GM12864 (cell line): ENCODE measurements at regions not wholly inside any gene's neighbourhood (a gene's known extent, or its start where the extent isn't known, plus 50 kb on each side); places are given as distances from the start of the nearest gene placed in this dataset.

Source experiments
- DNase-seq: peaks from one replicate; pipeline ENCODE4 v3.0.0-alpha.2; 2011; ENCODE audit warnings: low read depth
- H3K4me3 ChIP-seq: 2 replicates; pipeline ENCODE4 v1.5.1; 2011; ENCODE audit warnings: mild to moderate bottlenecking, low read depth, low read length, control low read depth
- TF ChIP-seq, protein P1 (sequence below): IDR thresholded peaks from 2 replicates; pipeline ENCODE4 v1.5.1; 2011; ENCODE audit warnings: low read depth, mild to moderate bottlenecking, moderate library complexity, low read length, control low read depth, inconsistent platforms; ENCODE audit errors: missing control alignments

DNA sequence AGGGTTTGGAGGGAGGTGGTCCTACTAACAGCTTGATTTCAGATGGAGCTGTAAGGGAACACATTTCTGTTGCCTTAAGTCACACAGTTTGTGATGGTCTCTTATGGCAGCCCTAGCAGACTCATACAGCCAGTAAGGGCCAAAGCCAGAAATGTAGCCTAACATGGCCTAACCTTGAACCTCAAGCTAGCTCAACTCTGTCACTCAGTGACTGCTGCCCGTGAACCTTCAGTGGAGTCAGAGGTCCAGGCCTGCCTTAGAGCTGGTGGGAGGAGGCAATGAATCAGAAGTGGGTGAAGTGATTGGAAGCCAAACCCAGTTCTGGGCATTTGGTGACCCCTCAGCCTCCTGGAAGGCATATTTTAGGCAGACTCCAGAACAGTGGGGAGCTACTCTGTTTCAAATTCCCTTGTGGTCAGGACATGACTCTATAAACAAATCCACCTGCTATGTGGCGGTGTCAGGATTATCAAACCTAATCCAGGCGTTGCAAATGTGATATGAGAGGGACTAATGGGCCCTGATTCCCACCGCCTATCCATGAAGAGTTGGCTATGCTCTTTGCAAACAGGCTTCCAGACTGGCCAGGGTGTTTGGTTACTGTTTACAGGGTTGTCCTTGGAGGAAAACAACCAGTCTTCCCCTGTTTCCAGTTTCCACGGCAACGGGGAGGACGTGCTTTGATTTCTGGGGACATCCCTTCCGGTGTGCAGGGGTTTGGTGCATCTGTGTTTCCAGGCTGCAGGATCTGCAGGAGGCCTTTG is 105.9 kb upstream of the AGBL1 start:
- TF ChIP-seq, protein P1, sequence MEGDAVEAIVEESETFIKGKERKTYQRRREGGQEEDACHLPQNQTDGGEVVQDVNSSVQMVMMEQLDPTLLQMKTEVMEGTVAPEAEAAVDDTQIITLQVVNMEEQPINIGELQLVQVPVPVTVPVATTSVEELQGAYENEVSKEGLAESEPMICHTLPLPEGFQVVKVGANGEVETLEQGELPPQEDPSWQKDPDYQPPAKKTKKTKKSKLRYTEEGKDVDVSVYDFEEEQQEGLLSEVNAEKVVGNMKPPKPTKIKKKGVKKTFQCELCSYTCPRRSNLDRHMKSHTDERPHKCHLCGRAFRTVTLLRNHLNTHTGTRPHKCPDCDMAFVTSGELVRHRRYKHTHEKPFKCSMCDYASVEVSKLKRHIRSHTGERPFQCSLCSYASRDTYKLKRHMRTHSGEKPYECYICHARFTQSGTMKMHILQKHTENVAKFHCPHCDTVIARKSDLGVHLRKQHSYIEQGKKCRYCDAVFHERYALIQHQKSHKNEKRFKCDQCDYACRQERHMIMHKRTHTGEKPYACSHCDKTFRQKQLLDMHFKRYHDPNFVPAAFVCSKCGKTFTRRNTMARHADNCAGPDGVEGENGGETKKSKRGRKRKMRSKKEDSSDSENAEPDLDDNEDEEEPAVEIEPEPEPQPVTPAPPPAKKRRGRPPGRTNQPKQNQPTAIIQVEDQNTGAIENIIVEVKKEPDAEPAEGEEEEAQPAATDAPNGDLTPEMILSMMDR = no peak
- no peak for DNase-seq
- H3K4me3 ChIP-seq = no peak overlapping the region

- H3K4me3 ChIP-seq = no peak overlapping the region
- TF ChIP-seq, protein P1 = no peak
- no peak for DNase-seq
These were observed 105.3 kb upstream of the AGBL1 start for GRCh38 chr15:85974348-85974705.

GRCh38 chr15:85974742-85975141 is 104.9 kb upstream of the AGBL1 start:
- TF ChIP-seq, protein P1 = no peak
- no peak for DNase-seq

DNA sequence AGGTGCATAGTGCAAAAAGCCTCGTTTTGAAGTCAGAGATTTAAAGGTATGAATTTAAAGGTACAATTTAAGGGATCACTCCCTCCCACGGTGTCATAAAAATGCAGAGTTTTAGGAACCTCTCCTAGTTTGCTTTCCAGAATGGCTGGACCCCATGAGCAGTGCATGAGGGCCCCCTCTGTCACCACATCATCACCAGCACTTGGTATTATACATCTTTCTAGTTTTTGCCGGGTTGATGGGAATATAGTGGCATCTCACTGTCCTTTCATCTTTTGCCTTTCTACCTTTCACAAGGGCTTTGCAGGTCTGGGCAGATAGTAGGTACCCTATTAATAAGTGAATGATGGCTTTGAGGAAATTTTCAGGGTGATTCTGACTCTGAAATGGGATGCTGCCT is 103.6 kb upstream of the AGBL1 start:
- TF ChIP-seq, protein P1 = no peak
- DNase-seq = no peak
- no peak overlapping the region for H3K4me3 ChIP-seq

More at GRCh38 chr15:85974742-85975141, 104.9 kb upstream of the AGBL1 start:
- no peak overlapping the region for H3K4me3 ChIP-seq

GRCh38 chr15:85976986-85977385 is 102.7 kb upstream of the AGBL1 start:
- no peak overlapping the region for H3K4me3 ChIP-seq
- TF ChIP-seq, protein P1 = no peak
- DNase-seq = no peak

GRCh38 chr15:85977586-85977985 is 102.1 kb upstream of the AGBL1 start:
- no peak for DNase-seq
- TF ChIP-seq, protein P1 = no peak
- no peak overlapping the region for H3K4me3 ChIP-seq

DNA sequence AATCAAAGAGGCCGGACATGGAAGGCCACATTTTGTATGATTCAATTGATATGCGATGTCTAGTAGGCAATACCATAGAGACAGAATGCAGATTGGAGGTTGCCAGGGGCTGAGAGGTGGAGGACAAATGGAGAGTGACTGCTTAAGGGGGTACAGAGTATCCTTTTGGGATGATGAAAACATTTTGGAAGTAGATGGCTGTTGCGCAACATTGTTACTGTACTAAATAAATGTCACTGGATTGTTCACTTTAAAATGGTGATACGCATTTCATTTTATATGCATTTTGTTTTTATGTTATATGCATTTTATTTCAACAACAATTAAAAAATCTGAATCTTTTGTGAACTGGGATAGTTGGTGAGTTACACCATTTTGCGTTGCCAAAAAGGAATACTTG is 99.7 kb upstream of the AGBL1 start:
- no peak overlapping the region for H3K4me3 ChIP-seq
- TF ChIP-seq, protein P1 = no peak

More for the DNA sequence above, 99.7 kb upstream of the AGBL1 start:
- DNase-seq = no peak
